Left renal cortex interstitium (tissue), 4 donors: ENCODE measurements at regions not wholly inside any gene's neighbourhood (a gene's known extent, or its start where the extent isn't known, plus 50 kb on each side); places are given as distances from the start of the nearest gene placed in this dataset.
"Not testable (repeated sequence)": the region's sequence is repeated elsewhere in the genome, so short reads cannot be mapped to it uniquely, and the experiment has no call there.

Experiments used
- DNase-seq, 4 donors: peaks; one replicate each; pipeline ENCODE4 v3.0.0-alpha.2; 2013; ENCODE audit warnings: low read depth in 4 of 4, low spot score in 2 of 4, missing footprints in 1 of 4

DNA sequence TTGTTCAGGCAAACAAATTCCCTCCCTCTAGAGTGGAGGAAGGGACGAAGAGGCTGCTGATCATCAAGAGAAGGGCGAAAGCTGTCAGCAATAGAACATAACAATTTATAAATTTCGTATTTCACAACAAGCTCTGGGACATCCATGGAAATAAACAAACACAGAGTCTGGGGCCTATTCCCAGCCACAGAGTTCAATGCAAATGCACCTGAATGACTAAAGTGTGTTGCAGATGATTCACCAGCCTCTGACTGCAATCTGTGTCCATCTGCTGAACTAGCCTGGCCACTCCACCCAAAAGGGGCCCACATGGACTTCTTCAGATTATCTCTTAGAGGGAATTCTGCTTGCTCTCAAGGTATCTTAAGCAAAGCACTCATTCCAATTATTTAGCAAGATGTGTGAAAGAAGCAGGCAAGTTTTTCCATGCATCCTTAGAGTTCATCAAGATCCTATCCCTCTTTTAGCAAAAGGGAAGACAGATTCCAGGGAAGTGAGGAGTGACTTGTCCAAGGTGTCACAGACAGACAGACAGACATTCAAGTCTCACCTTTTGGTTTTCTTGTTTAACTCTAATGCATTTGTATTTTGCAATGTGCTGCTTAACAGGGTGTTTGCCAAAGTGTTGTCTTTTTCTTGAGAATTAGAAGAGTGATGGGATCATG lies 307.8 kb upstream of the PAPPA start:
- no peak for DNase-seq

GRCh38 chr9:115847216-115847615 lies 306.4 kb upstream of the PAPPA start:
- DNase-seq = no peak

- DNase-seq = no peak
These were observed 303.7 kb upstream of the PAPPA start for GRCh38 chr9:115849679-115850412.

DNA sequence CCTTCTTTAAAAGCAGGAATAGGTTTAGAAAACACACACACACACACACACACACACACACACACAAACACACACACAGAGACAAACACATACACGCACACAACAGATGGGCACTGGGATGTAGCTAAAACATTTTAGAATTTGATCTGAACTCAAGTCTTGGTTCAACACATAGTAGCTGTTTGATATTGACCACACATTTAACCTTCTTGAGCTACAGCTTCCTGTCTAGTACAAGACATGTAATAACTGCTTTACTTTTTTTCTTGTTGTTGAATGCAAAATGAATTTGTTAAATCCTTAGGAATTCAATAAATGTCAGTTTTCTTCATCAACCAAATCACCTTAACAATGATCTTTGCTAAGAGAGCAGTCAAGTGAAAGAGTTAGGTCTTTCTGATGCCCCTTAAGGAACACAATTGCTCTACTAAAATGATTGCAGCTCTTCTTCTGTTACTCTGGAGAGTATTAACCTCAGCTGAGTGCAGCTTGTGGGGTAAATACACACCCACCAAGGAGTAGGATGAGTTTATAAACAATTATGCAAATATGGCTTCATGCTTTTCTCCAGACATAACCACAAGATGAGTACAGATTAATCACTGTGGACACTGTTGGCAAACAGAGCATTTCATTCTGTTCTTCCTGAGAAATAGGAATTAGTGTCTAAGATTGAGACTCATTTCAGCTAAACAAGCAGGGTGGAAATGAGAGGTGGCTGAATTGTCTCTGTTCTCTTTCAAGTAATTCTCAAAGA lies 302.9 kb upstream of the PAPPA start:
- DNase-seq = no peak

GRCh38 chr9:115855458-115856133 lies 298.0 kb upstream of the PAPPA start:
- DNase-seq = no peak

DNA sequence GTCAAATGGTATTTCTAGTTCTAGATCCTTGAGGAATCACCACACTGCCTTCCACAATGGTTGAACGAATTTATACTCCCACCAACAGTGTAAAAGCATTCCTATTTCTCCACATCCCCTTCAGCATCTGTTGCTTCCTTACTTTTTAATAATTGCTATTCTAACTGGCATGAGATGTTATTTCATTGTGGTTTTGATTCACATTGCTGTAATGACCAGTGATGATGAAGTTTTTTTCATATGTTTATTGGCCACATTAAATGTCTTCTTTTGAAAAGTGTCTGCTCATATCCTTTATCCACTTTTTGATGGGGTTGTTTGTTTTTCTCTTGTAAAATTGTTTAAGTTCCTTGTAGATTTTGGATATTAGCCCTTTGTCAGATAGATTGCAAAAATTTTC lies 295.2 kb upstream of the PAPPA start:
- DNase-seq = not testable (repeated sequence)

DNA sequence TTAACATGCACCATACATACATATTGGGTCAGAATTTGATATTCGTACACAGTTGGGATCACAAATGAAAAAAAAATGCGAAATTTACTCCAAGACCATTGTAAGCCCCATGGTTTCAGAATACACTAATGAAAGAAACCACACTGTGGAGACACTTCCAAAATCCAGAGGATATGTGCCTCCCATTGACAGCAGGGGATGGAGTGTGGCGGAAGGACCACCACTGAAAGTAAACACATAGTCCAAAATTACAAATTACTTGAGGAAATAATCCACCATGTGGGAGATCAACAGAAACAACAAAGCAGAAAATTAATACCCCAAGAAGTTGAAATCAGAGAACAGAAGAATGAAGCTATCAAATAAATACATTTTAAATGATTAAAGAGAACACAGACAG lies 291.6 kb upstream of the PAPPA start:
- no peak for DNase-seq

- DNase-seq = no peak
These were observed 289.0 kb upstream of the PAPPA start for GRCh38 chr9:115864581-115864980.

- DNase-seq = no peak
These were observed 286.3 kb upstream of the PAPPA start for GRCh38 chr9:115867326-115867725.

- DNase-seq = no peak
These were observed 275.6 kb upstream of the PAPPA start for GRCh38 chr9:115877852-115878438.

DNA sequence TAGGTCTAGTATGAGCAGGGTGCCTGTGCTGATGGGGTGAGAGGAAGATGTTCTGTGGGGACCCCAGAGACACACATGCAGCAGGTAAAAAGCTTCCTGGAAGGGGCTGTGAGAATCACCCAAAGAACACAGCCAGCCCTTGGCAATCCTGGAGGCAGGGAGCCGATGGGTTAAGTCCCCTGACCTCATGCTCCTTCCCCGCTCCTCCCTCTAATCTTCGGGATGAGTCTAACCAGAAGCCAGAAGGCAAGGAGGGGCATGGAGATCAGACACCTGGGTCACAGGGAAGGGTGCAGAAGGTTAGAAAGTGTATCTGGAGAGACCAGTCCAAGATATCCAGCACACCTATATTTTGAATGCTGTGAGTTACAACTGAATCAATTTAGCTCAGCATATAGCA lies 274.1 kb upstream of the PAPPA start:
- no peak for DNase-seq

DNA sequence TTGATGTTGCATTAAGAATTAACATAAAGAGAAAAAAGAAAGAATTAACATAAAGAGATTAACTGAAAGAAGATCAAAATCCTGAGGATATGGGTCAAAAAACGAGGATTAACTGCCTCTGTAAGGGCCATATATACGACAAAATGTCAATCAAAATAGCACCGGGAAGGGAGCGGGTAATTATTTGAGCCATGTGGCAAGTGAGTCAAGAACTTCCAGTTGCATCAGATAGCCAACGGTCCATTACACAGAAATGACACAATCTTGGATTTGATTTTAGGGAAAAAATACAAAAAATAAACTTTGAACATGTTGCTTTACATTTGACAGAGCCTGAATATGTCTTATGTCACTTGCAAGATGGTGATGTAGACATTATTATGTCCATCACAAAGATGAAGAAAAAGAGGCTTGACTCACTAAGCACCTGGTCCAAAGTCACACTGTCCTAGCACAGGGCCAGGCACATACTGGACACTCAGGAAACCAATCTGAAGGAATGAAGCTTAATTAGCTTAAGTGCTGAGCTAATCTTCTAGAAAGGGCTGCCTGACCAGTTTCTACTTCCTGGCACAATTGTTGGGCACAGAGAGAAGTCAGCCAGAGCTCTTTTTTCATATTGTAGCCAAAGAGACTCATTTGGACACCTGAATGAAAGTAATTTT lies 273.2 kb upstream of the PAPPA start:
- no peak for DNase-seq

DNA sequence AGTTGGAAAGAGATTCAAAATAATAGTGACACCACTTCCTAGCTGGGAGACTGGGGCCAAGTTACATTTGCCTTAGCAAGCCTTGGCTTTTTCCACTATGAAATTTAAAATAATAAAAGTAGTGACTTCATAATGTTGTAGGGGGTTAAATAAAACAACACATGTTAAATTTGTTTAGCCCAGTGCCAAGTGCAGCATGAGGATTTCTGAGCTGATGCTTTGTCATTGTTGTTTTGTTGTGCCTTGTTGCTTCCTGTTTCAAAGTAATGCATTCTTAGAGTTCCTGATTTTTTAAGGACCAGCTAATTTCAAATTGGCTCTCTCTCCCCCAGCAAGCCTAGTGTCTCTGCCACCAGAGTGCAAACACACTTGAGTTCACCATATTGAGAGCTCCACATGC lies 270.7 kb upstream of the PAPPA start:
- no peak for DNase-seq

- DNase-seq = peak in 1 of 4 donors; percentile 17
These were observed 269.9 kb upstream of the PAPPA start for GRCh38 chr9:115883467-115884329.

- no peak for DNase-seq
These were observed 268.7 kb upstream of the PAPPA start for GRCh38 chr9:115884846-115885245.

DNA sequence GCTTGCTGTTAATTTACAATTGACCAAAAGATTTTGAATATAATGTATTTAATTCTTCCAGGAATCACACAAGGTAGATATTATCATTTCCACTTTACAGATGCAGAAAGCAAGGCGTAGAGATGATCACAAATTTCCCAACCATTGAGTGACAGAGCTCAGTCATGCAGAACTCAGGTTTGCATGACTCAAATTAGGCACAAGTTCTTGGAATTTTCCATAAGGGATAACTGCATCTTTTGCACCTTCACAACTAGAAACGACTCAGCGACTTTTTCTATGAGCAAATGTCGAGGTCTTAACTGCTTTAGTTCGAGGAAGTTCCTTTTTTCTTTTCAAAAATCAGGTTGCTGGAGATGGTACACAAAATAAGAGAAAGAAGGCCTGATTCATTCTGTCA lies 265.5 kb upstream of the PAPPA start:
- DNase-seq = no peak

- DNase-seq = no peak
These were observed 261.7 kb upstream of the PAPPA start for GRCh38 chr9:115891929-115892328.

GRCh38 chr9:115898478-115898877 lies 255.1 kb upstream of the PAPPA start:
- not testable (repeated sequence) for DNase-seq

GRCh38 chr9:115900698-115901097 lies 252.9 kb upstream of the PAPPA start:
- DNase-seq = no peak
